Progenitor cell of endocrine pancreas (in vitro differentiated cells): ENCODE measurements at regions not wholly inside any gene's neighbourhood (a gene's known extent, or its start where the extent isn't known, plus 50 kb on each side); places are given as distances from the start of the nearest gene placed in this dataset.

Source experiments
- DNase-seq: peaks from one replicate; pipeline ENCODE4 v3.0.0; 2021; ENCODE audit warnings: low spot score; ENCODE audit not compliant: unreplicated experiment
- H3K27ac Mint-ChIP-seq: 2 replicates; pipeline ENCODE4 v1.8.0; 2021; ENCODE audit warnings: mild to moderate bottlenecking, moderate library complexity, mixed read lengths
- H3K27me3 Mint-ChIP-seq: 2 replicates; pipeline ENCODE4 v1.8.0; 2021; ENCODE audit warnings: mixed read lengths
- H3K36me3 Mint-ChIP-seq: 2 replicates; pipeline ENCODE4 v1.8.0; 2022; ENCODE audit warnings: mixed read lengths; ENCODE audit not compliant: insufficient read depth
- H3K4me1 Mint-ChIP-seq: 2 replicates; pipeline ENCODE4 v1.8.0; 2021; ENCODE audit warnings: low read depth, mixed read lengths
- H3K4me3 Mint-ChIP-seq: 2 replicates; pipeline ENCODE4 v1.8.0; 2021; ENCODE audit warnings: low read depth, mild to moderate bottlenecking, moderate library complexity, mixed read lengths
- H3K9me3 Mint-ChIP-seq: 2 replicates; pipeline ENCODE4 v1.8.0; 2021; ENCODE audit warnings: low read depth, mixed read lengths
- CTCF ChIP-seq: fragments of 200-600 bp; sonication (generic); IDR thresholded peaks from one replicate; pipeline ENCODE4 v1.5.0; 2021; ENCODE audit warnings: antibody characterized with exemption, mild to moderate bottlenecking; ENCODE audit not compliant: unreplicated experiment

- Mint-ChIP-seq H3K4me1 (peaks cover 5% of the 10 kb centered on the region), H3K27me3 (no peaks in the 10 kb centered on the region), H3K27ac (no peak overlapping the region), H3K36me3 (no peaks in the 10 kb centered on the region), H3K4me3 (no peak overlapping the region), H3K9me3 (no peaks in the 10 kb centered on the region)
- DNase-seq: no peak
- TF ChIP-seq CTCF: no peak
Measured at GRCh38 chr5:128591598-128592455, 53.8 kb upstream of the FBN2 start.

GRCh38 chr5:128596071-128596470 is 58.0 kb upstream of the FBN2 start:
- H3K36me3 Mint-ChIP-seq: no peaks in the 10 kb centered on the region
- TF ChIP-seq CTCF: no peak
- peaks cover 9% of the 10 kb centered on the region for H3K4me1 Mint-ChIP-seq
- H3K9me3 Mint-ChIP-seq: no peaks in the 10 kb centered on the region
- H3K4me3 Mint-ChIP-seq: no peak overlapping the region
- no peak for DNase-seq
- H3K27ac Mint-ChIP-seq: no peak overlapping the region
- no peaks in the 10 kb centered on the region for H3K27me3 Mint-ChIP-seq

GRCh38 chr5:128597156-128597555 is 59.1 kb upstream of the FBN2 start:
- TF ChIP-seq CTCF: no peak
- Mint-ChIP-seq H3K36me3 (no peaks in the 10 kb centered on the region), H3K9me3 (peaks cover 8% of the 10 kb centered on the region), H3K4me1 (peaks cover 5% of the 10 kb centered on the region), H3K4me3 (no peak overlapping the region), H3K27me3 (no peaks in the 10 kb centered on the region), H3K27ac (no peak overlapping the region)
- DNase-seq: no peak

- no peak overlapping the region for H3K4me3 Mint-ChIP-seq
- no peak for TF ChIP-seq CTCF
- H3K27ac Mint-ChIP-seq: no peak overlapping the region
- H3K4me1 Mint-ChIP-seq: no peaks in the 10 kb centered on the region
- peaks cover 3% of the 10 kb centered on the region for H3K9me3 Mint-ChIP-seq
- no peaks in the 10 kb centered on the region for H3K27me3 Mint-ChIP-seq
- H3K36me3 Mint-ChIP-seq: no peaks in the 10 kb centered on the region
- no peak for DNase-seq
Measured at GRCh38 chr5:128613128-128613527, 75.1 kb upstream of the FBN2 start.

GRCh38 chr5:128613766-128614165 is 75.7 kb upstream of the FBN2 start:
- no peaks in the 10 kb centered on the region for H3K4me1 Mint-ChIP-seq
- no peak overlapping the region for H3K27ac Mint-ChIP-seq
- no peak overlapping the region for H3K4me3 Mint-ChIP-seq
- H3K36me3 Mint-ChIP-seq: no peaks in the 10 kb centered on the region
- H3K27me3 Mint-ChIP-seq: no peaks in the 10 kb centered on the region
- no peak for DNase-seq
- H3K9me3 Mint-ChIP-seq: peaks cover 3% of the 10 kb centered on the region
- TF ChIP-seq CTCF: no peak
